HEK293T (cell line): ENCODE measurements at regions not wholly inside any gene's neighbourhood (a gene's known extent, or its start where the extent isn't known, plus 50 kb on each side); places are given as distances from the start of the nearest gene placed in this dataset.

Source experiments
- BHLHE40 ChIP-seq: fragments of 450-650 bp; IDR thresholded peaks from 2 replicates; pipeline ENCODE4 v1.6.1; 2016; ENCODE audit warnings: mild to moderate bottlenecking, moderate library complexity, borderline replicate concordance
- CTBP1 ChIP-seq: fragments of 450-650 bp; IDR thresholded peaks from 2 replicates; pipeline ENCODE4 v1.6.1; 2016; ENCODE audit warnings: borderline replicate concordance
- ELF4 ChIP-seq: fragments of 450-650 bp; IDR thresholded peaks from 2 replicates; pipeline ENCODE4 v1.6.1; 2017; ENCODE audit warnings: antibody characterized with exemption
- FOXA1 ChIP-seq: fragments of 450-650 bp; IDR thresholded peaks from 2 replicates; pipeline ENCODE4 v1.6.1; 2016; ENCODE audit warnings: mild to moderate bottlenecking
- FOXM1 ChIP-seq: fragments of 450-650 bp; IDR thresholded peaks from 2 replicates; pipeline ENCODE4 v1.6.1; 2017; ENCODE audit warnings: mild to moderate bottlenecking, borderline replicate concordance
- HDGF ChIP-seq: fragments of 450-650 bp; IDR thresholded peaks from 2 replicates; pipeline ENCODE4 v1.6.1; 2017; ENCODE audit warnings: antibody characterized with exemption, borderline replicate concordance
- L3MBTL2 ChIP-seq: fragments of 450-650 bp; conservative IDR thresholded peaks from 2 replicates; pipeline ENCODE4 v1.6.1; 2016; ENCODE audit warnings: mild to moderate bottlenecking
- LEF1 ChIP-seq: fragments of 450-650 bp; IDR thresholded peaks from 2 replicates; pipeline ENCODE4 v1.6.1; 2017; ENCODE audit warnings: mild to moderate bottlenecking, borderline replicate concordance
- NFRKB ChIP-seq: fragments of 450-650 bp; IDR thresholded peaks from 2 replicates; pipeline ENCODE4 v1.6.1; 2016; ENCODE audit warnings: mild to moderate bottlenecking, moderate library complexity
- SP1 ChIP-seq: fragments of 450-650 bp; IDR thresholded peaks from 2 replicates; pipeline ENCODE4 v1.6.1; 2017
- SUZ12 ChIP-seq: fragments of 450-650 bp; IDR thresholded peaks from 2 replicates; pipeline ENCODE4 v1.6.1; 2016; ENCODE audit warnings: mild to moderate bottlenecking
- TARDBP ChIP-seq: fragments of 450-650 bp; IDR thresholded peaks from 2 replicates; pipeline ENCODE4 v1.6.1; 2016
- ZNF384 ChIP-seq: fragments of 450-650 bp; IDR thresholded peaks from 2 replicates; pipeline ENCODE4 v1.6.1; 2016

DNA sequence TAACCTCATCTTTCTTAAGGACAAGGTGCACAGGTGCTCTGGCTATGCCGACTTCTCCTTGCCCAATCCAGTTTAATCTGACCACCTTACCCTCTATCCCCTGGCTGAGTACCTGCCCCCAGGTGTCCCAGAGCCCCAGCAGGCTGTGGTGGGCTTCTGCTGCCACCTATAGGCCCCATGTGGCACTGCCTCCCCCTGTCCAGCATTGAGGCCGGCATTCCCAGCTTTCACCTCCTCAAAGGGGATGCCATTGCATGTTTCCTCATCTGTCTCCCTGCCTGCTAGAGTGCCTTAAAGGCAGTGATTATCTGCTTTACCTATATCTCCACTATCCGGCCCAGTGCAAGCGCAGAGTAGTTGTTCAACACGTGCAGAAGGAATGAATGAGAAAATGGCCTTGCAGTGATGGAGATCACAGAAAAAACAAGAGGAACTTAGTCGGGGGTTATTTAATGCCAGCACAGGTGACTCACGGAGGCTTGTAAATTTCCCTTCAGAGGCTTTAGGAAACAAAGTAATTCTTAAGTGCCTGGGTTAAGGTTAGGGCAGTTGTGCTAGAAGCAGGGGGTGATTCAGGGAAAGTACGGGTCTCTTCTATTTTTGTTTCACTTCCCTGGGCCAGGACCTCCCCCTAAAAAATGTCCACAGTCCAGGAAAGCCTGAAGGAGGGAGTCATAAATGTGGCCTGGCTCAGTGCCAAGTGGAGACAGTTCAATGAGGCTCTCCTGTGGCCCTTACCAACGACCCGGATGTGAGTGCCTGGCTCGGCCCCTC, 131.8 kb upstream of the NGF start:
- TF ChIP-seq SP1 (no peak), FOXA1 (no peak), HDGF (no peak), FOXM1 (no peak), SUZ12 (no peak), BHLHE40 (no peak), CTBP1 (no peak), NFRKB (no peak), TARDBP (no peak), ZNF384 (no peak), ELF4 (no peak), LEF1 (no peak), L3MBTL2 (no peak)
